H7 (cell line): ENCODE measurements at regions not wholly inside any gene's neighbourhood (a gene's known extent, or its start where the extent isn't known, plus 50 kb on each side); places are given as distances from the start of the nearest gene placed in this dataset.
"Not testable (repeated sequence)": the region's sequence is repeated elsewhere in the genome, so short reads cannot be mapped to it uniquely, and the experiment has no call there.

Experiments
- DNase-seq: peaks from one replicate; pipeline ENCODE4 v3.0.0; 2012
- H3K27me3 ChIP-seq: 2 replicates; pipeline ENCODE4 v1.6.0; 2011; ENCODE audit warnings: mild to moderate bottlenecking, low read length; ENCODE audit not compliant: control insufficient read depth, insufficient read depth
- H3K36me3 ChIP-seq: replicated peaks from 2 replicates; pipeline ENCODE4 v1.5.1; 2011; ENCODE audit warnings: low read length; ENCODE audit not compliant: control insufficient read depth, insufficient read depth
- H3K4me3 ChIP-seq: 2 replicates; pipeline ENCODE4 v1.5.1; 2011; ENCODE audit warnings: low read depth, mild to moderate bottlenecking, control low read depth, low read length, moderate library complexity; ENCODE audit not compliant: insufficient read depth

DNA sequence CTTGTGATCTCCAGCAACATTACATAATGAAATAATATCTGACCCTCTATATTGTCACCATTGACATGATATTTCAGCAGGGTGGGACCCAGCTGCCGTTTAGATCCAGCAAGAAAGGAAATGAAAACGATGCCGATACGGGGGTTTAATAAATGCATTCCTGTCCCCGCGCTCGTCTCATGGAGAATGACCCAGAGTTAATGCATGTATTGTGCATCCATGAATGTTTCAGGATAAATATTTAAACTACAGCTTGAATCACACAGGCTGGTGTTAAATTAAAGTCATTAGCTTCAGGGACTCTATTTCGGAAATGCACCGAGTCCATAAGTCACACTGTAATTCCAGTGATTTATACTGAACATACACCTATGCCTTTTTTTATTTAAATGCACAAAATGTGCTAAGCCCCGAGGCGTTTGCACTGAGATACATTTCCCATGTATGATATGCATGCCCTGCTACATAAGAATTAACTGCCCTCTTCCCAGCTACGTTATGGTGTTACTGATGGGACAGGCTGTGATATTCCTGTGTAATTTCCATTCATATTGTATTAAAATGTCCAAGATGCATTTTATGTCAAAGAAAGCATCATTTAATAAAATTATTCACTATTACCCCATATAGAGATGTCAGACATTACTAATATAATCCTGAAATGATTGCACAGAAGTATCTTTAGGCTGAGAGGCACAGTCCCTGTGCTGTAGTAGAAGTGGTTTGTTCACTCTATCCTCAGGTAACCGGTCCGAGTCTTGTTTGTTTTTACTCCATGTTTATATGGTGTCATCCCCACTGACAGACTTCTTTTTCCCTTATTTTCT lies 109.3 kb upstream of the ZNF516 start:
- Histone ChIP-seq H3K4me3 (no peak overlapping the region), H3K36me3 (no peaks in the 10 kb centered on the region), H3K27me3 (no peaks in the 10 kb centered on the region)
- DNase-seq: no peak

DNA sequence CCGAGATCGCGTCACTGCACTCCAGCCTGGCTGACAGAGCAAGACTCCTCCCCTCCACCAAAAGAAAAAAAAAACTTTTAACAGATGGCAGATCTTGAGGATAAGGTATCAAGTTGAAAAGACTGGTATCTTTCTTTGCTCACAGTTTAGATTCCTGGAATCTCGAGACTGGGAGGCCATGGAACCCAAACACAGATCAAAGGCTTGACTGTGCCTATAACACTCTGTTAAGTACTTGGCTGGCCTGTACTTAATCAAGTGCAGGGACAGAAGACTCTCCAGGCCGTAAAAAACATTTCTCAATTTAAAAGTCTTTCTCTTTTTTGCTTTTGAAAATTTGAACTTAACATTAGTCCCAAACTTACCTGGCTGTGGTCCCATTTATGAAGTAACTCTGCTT lies 107.1 kb upstream of the ZNF516 start:
- Histone ChIP-seq H3K27me3 (no peaks in the 10 kb centered on the region), H3K36me3 (no peaks in the 10 kb centered on the region), H3K4me3 (no peak overlapping the region)
- DNase-seq: no peak

DNA sequence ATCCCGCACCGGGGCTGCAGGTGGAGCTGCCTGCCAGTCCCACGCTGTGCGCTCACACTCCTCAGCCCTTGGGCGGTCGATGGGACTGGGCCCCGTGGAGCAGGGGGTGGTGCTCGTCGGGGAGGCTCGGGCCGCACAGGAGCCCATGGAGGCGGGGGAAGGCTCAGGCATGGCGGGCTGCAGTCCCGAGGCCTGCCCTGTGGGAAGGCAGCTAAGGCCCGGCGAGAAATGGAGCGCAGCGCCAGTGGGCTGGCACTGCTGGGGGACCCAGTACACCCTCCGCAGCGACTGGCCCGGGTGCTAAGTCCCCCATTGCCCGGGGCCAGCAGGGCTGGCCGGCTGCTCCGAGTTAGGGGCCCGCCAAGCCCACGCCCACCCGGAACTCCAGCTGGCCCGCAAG lies 105.0 kb upstream of the ZNF516 start:
- H3K4me3 ChIP-seq, H3K27me3 ChIP-seq, H3K36me3 ChIP-seq, DNase-seq: not testable (repeated sequence)

DNA sequence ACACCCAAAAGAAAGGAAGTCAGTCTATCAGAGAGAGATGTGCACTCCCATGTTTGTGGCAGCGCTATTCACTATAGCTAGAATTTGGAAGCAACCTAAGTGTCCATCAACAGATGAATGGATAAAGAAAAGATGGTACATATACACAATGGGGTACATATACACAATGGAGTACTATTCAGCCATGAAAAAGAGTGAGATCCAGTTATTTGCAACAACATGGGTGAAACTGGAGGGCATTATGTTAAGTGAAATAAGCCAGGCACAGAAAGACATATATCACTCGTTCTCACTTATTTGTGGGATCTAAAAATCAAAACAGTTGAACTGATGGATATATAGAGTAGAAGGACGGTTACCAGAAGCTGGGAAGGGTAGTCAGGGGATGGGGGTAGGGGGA lies 99.9 kb upstream of the ZNF516 start:
- H3K36me3 ChIP-seq: no peaks in the 10 kb centered on the region
- no peak overlapping the region for H3K4me3 ChIP-seq
- no peak for DNase-seq
- H3K27me3 ChIP-seq: no peaks in the 10 kb centered on the region

DNA sequence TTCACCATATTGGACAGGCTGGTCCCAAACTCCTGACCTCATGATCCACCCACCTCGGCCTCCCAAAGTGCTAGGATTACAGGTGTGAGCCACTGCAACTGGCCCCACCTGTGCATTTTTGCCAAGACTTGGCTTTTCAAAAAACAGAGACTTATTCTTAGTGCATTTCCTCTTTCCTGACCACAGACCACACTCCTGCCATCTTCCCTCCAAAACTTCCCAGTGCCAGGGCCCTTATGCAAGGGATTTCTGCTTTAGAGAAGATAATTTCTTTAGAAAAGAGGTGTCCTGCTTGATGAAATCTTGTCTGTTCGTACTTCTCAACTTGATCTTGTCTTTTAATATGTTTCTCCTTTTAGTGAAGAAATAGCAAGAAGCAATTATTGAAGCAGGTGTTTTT lies 98.8 kb upstream of the ZNF516 start:
- DNase-seq: no peak
- H3K36me3 ChIP-seq: no peaks in the 10 kb centered on the region
- H3K4me3 ChIP-seq: no peak overlapping the region
- H3K27me3 ChIP-seq: no peaks in the 10 kb centered on the region

DNA sequence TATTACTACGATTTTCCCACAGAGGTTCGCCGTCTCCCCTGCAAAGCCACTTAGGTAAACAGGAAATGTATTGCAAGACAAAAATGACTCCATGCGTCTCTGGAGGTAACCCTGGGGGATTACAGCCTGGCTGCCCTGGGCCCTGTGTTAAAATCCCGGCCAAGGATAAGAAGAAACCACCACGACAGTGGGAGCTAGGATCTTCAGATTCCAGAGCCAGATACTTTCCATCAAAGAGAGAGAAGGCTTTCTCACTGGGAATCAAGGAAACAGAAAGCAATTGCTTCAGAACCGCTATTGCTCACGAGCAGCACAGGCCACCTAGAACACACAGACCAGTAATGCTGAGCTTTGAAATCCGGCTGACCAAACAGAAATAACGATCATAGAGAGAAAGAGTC lies 97.9 kb upstream of the ZNF516 start:
- DNase-seq: peak; percentile 68
- Histone ChIP-seq H3K36me3 (no peaks in the 10 kb centered on the region), H3K27me3 (no peaks in the 10 kb centered on the region), H3K4me3 (no peak overlapping the region)

DNA sequence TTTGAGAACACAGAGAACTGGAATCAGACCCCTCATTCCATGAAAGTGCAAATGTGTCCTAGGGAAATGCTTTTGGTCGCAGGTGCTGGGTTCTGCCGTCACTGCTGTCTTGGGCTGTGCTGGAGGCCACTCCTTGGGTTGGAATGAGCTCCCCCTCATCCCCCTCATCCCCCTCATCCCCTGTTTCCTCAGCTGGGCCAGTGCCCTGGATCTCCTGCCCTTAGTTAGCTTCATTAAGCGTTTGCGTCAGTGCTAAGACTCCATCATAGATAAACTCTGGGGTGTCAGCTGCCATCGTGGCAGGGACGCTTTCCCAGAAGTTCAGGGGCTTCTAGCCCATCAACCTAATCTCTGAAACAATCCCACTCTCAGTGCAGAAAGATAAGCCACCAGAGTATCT lies 97.1 kb upstream of the ZNF516 start:
- Histone ChIP-seq H3K4me3 (no peak overlapping the region), H3K36me3 (no peaks in the 10 kb centered on the region), H3K27me3 (no peaks in the 10 kb centered on the region)
- no peak for DNase-seq

DNA sequence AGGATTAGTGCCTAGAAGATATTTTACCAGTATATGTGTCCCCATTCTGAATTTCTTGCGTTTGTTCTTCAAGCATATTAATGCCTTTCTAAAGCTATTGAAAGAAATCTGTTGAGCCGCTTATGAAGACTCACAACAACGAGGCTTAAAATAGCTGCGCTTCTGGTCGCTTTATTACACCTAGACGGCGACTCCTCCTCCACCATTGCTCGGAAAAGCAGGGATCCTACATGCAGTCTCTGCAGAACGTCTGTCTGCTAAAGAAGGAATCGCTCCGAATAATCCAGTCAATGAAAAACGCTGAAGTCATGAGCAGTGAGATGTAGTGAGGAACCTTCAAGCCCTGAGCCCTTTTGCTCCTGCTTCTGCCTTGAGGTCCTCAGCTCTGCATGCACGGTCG lies 94.8 kb upstream of the ZNF516 start:
- Histone ChIP-seq H3K36me3 (no peaks in the 10 kb centered on the region), H3K27me3 (no peaks in the 10 kb centered on the region), H3K4me3 (no peak overlapping the region)
- DNase-seq: no peak

DNA sequence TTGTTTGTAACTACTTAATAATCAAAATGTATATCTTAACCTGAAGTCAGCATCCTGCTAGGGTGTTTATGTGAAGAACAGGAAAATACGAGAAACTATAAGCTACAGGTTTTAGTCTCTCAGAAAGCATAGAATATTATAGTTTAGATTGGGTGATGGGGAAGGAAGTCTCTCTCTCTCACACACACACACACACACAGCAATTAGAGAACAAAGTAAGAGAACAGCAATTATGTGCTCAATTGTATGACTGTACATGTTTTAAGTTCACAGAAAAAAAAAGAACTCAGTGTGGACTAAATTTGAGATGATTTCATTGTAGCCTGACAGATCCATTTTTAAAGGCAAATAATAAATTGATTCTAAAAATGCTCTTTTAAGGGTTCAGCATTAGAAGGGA lies 94.3 kb upstream of the ZNF516 start:
- H3K36me3 ChIP-seq: no peaks in the 10 kb centered on the region
- no peaks in the 10 kb centered on the region for H3K27me3 ChIP-seq
- no peak overlapping the region for H3K4me3 ChIP-seq
- no peak for DNase-seq

DNA sequence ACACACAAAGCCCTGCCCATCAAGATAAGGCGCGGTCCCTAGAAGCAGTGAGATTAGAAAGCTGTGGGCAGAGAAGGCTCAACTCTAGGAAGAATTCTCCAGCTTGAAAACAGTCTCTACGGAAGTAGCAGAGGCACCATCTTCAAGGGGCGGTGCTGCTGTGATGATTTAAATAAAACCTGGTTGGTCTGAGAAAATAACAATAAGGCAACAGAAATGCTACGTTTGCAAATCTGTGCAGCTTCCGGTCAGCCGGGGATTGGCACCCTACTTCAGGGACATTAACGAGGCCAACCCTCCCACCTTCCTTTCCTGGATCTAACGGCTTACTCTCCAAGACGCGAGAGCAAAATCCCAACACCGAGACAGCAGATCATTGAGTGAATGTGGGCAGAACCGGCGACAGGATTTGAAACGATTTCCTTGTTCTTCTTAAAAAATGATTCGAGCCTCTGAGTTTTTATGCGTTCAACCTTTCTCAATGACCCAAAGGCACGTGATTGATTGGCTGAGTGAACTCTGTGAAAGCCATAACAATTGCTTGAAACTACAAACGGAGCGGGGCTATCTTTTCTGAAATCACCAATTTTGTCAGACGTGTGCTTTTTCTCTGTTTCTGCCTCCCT lies 93.7 kb upstream of the ZNF516 start:
- Histone ChIP-seq H3K36me3 (no peaks in the 10 kb centered on the region), H3K27me3 (no peaks in the 10 kb centered on the region), H3K4me3 (peak overlapping the region; percentile 8)
- peak; percentile 47 for DNase-seq

DNA sequence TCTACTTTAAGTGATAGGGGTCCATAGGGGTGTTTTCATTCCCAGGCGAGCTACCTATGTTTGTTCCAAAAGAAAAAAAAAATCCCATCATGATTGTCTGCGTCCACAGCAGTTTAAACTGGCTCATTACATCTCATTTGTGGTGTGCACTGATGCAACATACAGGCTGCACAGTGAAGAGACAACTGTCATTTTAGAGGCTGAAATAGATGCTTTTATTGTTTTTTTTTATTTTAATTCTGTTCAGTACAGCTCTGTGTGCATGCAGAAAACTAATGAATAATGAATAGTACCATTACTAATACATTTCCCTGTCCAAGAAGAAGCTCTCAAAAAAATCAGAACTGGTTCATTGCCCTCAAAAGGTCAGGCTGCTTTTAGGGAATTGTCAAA lies 92.8 kb upstream of the ZNF516 start:
- Histone ChIP-seq H3K27me3 (no peaks in the 10 kb centered on the region), H3K4me3 (no peak overlapping the region), H3K36me3 (no peaks in the 10 kb centered on the region)
- DNase-seq: no peak

DNA sequence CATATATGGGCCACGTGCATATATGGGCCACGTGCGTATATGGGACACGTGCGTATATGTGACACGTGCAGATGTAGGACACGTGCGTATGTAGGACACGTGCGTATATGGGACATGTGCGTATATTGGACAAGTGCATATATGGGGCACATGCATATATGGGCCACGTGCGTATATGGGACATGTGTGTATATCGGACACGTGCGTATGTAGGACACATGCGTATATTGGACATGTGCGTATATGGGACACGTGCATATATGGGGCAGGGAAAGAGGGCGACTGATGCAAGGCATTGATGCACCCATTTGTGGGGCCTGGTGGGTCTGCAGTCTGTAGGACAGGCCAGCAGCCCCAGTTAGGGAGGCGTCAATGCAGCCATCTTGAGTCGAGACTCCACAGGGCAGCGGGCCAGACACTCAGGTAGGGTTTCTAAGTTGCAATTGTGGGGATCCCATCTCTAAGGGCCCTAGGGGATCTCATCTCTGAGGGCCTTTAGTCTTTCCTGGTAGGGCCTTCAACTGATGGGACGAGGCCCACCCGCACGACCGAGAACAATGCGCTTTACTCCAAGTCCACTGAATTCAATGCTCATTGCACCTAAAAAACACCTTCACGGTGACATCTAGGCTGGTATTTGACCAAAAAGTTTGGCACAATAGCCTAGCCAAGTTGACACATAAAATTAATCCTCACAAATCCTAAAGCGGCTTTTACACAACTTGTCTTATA lies 92.3 kb upstream of the ZNF516 start:
- H3K4me3 ChIP-seq: no peak overlapping the region
- no peaks in the 10 kb centered on the region for H3K27me3 ChIP-seq
- no peaks in the 10 kb centered on the region for H3K36me3 ChIP-seq
- DNase-seq: no peak

DNA sequence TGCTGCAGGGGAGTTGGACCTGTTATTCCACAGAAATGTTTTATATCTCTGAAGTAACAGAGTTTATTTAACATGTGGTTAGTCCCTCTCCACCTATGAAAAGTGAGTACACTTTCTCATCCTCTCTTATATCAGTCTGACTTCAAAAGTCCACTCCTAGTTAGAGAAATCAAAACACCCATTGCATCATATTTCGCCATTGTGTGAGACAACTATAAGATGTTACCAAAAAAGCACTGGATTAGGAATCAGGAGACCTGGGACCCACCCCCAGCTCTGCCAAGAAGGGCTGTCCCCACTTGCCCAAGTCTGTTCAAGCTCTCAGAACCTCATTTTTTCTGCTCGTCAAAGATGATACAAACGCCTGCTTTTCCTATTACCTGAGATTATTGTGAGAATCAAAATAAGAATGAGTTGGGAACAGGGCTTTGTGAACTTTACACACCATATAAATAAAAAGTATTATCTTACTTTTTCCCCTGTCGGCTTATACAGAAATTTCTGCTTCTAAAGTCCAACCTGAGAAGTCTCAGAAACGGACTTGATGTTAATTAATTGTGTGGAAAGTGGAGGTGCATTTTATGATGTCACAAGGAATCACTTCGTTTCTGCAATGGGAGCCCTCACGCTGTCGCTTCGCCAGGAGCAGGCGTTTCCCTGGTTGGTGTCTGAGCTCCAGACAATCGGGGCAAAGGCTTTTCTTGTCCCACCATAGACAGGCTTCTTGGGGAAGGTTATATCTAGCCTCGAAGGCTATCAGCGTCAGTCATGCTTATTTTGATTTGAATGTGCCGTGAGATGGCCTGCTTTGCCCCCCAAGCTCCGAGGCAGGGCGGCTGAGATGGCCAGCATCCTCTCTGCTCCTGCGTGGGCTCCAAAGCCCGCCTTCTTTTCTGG lies 89.6 kb upstream of the ZNF516 start:
- no peak for DNase-seq
- Histone ChIP-seq H3K4me3 (no peak overlapping the region), H3K27me3 (peaks cover 3% of the 10 kb centered on the region), H3K36me3 (no peaks in the 10 kb centered on the region)

DNA sequence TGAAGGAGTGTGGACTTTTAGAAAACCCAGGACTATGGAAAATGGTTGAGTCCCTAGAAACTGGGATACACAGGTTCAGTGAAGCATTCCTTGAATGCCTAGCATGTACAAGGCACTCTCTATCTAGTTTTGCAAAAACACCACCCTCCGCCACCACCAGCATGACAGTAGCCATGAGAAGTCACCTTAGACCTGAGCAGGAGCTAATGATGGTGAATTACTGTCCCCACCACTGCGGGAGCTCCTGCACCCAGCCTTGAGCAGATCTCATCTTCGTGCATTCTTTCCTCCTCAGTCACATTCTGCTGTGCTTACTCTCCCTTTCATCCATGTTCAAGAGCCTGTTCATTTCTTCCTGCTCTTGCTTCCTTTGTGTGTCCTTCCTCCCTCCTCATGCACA lies 86.2 kb upstream of the ZNF516 start:
- Histone ChIP-seq H3K4me3 (no peak overlapping the region), H3K27me3 (peaks cover 6% of the 10 kb centered on the region), H3K36me3 (no peaks in the 10 kb centered on the region)
- DNase-seq: no peak
